ENCODE measurements at regions not wholly inside any gene's neighbourhood (a gene's known extent, or its start where the extent isn't known, plus 50 kb on each side); places are given as distances from the start of the nearest gene placed in this dataset.

GRCh38 chr6:164453835-164454234 is 855.6 kb downstream of the C6orf118 start:
- DNase-seq: no peak

DNA sequence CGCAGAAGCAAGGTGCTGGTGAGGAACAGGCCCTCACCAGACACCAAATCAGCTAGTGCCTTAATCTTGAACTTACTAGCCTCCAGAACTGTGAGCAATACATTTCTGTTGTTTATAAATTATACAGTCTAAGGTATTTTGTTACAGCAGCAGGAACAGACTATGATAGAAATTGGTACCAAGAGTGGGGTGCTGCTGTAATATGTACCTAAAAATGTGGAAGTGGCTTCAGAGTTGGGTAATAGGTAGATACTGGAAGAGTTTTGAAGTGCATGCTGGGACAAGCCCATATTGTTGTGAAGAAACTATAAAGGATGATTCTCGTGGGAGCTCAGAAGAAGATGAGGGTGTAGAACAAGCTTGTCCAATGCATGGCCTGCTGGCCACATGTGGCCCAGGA is 866.8 kb downstream of the C6orf118 start:
- DNase-seq: no peak

DNA sequence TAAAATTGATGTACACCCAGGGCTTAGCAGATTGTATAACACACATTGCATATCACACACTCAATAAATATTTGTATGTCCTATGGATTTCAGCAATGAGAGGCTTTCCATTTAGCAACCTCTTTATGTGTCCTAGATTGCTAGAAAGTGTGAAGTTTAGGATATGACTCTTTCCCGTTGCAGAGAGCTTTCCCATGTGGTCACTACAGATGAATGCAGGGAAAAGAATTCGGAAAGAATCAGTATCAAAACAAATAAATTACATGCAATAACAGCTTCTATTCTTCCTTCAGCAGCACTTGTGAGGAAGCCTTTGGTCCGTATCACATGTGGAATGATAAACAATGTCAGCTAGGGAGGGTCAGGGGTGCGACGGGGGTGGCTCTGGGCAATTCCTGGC is 870.1 kb downstream of the C6orf118 start:
- no peak for DNase-seq

DNA sequence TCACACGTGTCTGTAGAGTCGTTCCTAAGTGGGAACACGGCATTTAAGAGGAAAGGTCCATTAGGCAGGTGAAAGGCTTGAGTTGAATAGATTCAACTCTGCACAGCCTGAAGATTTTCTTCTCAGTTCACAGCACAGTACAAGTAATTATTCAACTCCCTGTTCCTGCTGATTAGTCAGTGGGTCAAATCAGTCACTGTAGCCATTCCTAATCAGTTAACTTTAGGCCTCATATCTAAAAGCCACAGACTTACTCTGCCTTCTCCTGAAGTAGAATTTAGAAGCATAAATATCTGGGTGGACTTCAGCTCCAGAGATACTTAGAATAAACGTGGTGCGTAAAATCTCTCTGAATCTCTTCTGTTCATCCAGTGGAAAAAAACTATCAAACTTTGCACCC is 872.4 kb downstream of the C6orf118 start:
- no peak for DNase-seq

- DNase-seq: no peak
These were observed 881.5 kb downstream of the C6orf118 start for GRCh38 chr6:164427728-164428402.

- DNase-seq: no peak
These were observed 884.9 kb downstream of the C6orf118 start for GRCh38 chr6:164424489-164424888.

DNA sequence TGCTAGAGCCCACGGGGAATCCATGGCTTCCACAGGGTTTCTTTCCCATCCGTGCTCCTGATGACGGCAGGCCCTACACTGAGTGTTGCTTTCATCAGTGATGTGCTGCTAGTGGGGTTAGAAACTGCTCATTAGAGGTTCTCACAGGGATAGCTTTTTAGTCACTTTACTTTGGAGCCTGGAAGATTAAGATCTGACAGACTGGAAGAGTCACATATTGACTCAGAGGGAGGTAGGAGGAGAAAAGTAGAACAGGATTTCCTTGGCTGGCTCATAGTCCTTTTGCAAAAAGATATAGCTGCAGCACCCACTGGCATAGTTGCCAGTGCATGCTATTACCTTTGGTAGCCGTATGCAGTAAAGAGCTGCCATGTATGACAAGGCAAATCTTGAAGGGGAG is 890.3 kb downstream of the C6orf118 start:
- DNase-seq: no peak

GRCh38 chr6:164418262-164418588 is 891.2 kb downstream of the C6orf118 start:
- DNase-seq: no peak

DNA sequence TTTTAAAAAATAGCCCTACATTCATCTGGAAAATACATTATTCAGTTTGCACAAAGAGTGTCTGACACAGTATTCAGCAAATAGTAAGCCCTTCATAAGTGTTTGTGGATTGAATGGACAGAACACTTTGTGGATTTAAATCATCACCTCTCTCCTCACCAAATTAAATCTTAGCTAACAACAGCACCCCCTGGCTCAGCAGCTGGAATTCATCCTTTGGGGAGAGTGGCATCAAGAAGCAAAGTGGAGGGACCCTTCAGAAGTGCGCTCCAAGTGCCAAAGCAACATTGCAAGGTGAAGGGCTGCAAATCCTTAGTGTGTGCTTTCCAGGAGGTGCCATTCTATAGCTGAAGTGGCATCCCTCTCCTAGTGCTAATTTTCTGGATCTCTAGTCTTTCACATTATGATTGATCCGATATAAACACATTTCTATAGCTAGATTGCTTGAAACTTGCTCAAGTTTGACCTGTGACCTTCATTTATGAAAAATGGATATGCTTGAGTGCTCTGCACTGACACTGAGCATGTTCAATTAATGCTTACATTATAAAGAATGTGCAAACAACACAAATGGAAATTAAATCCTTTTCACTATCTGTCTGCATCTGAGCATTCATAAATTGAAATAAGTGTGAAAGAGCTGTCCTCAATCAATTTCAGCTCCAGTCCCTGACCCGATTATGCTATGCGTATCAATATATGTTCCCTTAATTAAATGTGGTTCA is 891.7 kb downstream of the C6orf118 start:
- no peak for DNase-seq

- no peak for DNase-seq
These were observed 893.4 kb downstream of the C6orf118 start for GRCh38 chr6:164415832-164416563.

DNA sequence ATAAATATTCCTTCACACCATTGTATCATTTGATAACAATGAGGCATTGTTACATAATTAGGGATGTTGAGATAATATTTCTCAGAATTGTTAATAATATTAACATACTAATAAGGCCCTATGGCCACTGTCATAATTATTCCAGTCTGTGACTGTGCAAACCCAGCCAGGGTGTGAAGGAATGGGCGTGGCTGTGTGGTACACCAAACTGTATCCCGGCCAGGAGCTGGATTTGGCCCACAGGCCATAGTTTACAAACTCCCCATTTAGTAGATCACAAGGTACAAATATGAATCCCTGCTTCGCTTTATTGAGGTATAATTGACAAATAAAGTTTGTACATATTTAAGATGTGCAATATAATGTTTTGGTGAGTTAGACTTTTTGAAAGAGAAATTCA is 894.7 kb downstream of the C6orf118 start:
- DNase-seq: no peak

- no peak for DNase-seq
These were observed 896.8 kb downstream of the C6orf118 start for GRCh38 chr6:164412566-164412965.

- DNase-seq: no peak
These were observed 899.4 kb downstream of the C6orf118 start for GRCh38 chr6:164410017-164410416.

DNA sequence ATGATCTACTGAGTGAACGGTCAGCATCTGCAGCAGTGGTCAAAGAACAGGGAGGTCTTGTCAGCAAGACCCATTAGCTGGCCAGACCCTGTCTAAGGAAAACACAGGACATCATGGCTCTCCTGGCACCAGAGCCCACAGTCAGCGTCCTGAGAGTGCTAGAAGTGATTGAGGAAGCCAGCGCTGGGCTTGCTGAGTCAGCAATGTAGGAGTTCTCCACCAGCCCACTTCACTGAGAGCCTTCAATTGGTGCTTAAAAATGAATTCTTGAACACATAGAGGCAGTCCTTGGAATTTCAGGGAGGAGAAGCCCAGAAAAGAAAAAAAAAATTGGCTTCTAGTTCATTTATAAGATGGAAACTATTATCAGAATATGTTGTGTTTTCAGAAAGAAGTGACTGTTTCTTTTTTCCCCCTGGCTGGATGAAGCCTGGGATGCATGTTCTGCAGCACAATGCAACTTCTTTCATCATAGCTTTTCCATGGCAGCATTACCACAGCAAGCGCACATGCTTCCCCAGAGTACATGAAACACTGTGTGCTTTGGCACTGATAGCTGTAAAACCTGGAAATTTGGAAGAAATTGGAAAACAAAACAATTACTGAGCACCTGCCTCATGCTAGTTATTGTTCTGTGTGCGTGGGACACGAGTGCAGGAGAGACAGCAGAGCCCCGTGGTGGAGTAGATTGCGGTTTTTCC is 899.9 kb downstream of the C6orf118 start:
- DNase-seq: no peak

DNA sequence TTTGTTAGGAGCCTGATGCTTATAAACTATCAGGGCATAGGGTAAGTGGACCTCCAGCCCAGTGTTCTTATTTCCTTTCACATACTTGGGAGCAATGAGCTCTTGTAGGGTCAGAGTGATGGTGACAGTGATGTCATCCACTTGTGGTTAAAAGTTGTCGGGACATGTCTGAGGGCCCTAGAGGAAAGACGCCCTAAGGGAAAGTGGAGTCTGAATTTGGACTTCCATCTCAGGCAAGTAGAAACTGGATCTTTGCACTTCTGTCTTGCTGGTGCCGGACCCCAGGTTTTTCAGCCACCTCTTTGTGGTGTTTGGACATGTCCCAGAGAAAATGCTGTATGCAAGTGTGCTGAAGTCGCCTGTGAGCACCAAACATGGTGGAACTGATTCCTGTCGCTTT is 900.5 kb downstream of the C6orf118 start:
- DNase-seq: no peak

- no peak for DNase-seq
These were observed 904.5 kb downstream of the C6orf118 start for GRCh38 chr6:164404812-164405488.

DNA sequence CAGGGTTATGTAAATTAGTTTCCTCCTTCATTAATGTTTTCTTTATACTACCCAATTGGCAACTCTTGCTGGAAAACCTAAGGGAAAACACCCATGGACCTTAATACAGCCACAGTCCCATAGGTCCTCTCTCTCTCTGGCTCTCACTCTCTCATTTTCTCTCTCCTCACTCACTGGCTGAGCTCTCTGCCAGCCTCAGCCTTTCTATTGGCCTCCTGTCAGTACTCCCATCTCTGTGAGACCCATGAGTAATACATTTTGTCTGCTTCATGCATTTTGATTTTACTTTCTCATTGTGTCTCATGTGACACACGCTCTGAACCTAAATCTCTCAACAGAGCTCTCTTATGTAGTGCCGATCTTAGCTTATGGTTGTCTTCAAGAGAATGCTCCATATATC is 907.5 kb downstream of the C6orf118 start:
- DNase-seq: no peak

GRCh38 chr6:164398647-164399046 is 910.8 kb downstream of the C6orf118 start:
- DNase-seq: no peak

- DNase-seq: peak; percentile 19
These were observed 913.0 kb downstream of the C6orf118 start for GRCh38 chr6:164396071-164397047.

DNA sequence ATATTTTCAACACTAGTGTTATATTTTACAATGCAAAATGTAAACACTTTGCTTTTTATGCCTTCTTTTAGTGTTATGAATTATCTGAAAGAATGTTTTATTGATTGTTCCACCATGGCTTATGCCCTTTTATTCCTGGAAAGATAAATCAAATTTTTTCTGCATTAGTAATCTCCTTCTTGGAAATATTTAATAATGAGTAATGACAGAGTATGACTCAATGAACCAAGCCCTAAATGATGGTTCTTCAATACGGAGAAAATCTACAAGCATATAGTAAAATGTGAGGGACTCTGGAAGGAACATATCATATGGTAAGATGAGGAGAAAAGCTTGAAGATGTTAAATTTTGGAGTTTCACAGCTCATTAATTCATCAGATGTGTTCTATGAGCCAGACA is 929.6 kb downstream of the C6orf118 start:
- DNase-seq: no peak

- no peak for DNase-seq
These were observed 931.1 kb downstream of the C6orf118 start for GRCh38 chr6:164378330-164378729.
